Ovary (tissue), 7 donors: ENCODE measurements at regions not wholly inside any gene's neighbourhood (a gene's known extent, or its start where the extent isn't known, plus 50 kb on each side); places are given as distances from the start of the nearest gene placed in this dataset.

Experiments
- DNase-seq, 5 donors: peaks; one replicate each; pipeline ENCODE4 v3.0.0-alpha.2; 2019 to 2020
- H3K27ac ChIP-seq, 2 donors: fragments of 200-600 bp; one replicate each; pipeline versions ENCODE4 v1.5.1 to v1.8.0; 2019 to 2022
- H3K27me3 ChIP-seq: fragments of 200-600 bp; one replicate; pipeline ENCODE4 v1.8.0; 2022
- H3K36me3 ChIP-seq: fragments of 200-600 bp; sonication (generic); one replicate; pipeline ENCODE4 v1.5.1; 2019
- H3K4me1 ChIP-seq: one replicate; pipeline ENCODE4 v1.8.1; 2013; ENCODE audit warnings: mild to moderate bottlenecking, moderate library complexity; ENCODE audit not compliant: insufficient read depth
- H3K4me3 ChIP-seq: fragments of 200-600 bp; sonication (generic); one replicate; pipeline ENCODE4 v1.5.1; 2017
- H3K9me3 ChIP-seq, 2 donors: fragments of 200-600 bp in 1 of 2; sonication (generic) in 1 of 2; one replicate each; pipeline versions ENCODE4 v1.5.1 to v1.8.1; 2013 to 2019; ENCODE audit warnings: mild to moderate bottlenecking in 1 of 2, moderate library complexity in 1 of 2
- EP300 ChIP-seq: sonication (generic); formaldehyde crosslinking; IDR thresholded peaks from one replicate; pipeline ENCODE4 v1.6.1; 2017; ENCODE audit warnings: antibody characterized with exemption
- POLR2A ChIP-seq: fragments of 450-650 bp; IDR thresholded peaks from one replicate; pipeline ENCODE4 v1.6.1; 2017; ENCODE audit warnings: antibody characterized with exemption, mild to moderate bottlenecking, moderate library complexity
- WGBS, 3 donors: extraction: QIAGEN DNeasy Blood & Tissue Kit in 1 of 3; methylation state at CpG; one replicate each; pipeline versions ENCODE4 v1.1.5 to v1.1.7; 2013 to 2017; 5-methylcytosine and 5-hydroxymethylcytosine counted together
- intact Hi-C, 4 donors: fragments of 100-400 bp; cut with DNase I; formaldehyde crosslinking; loops; one replicate each; pipeline versions ENCODE4 v1.11.0 to v1.15.1; 2022 to 2023
- TF ChIP-seq, protein P1 (sequence below), 3 donors: fragments of 450-650 bp in 2 of 3; fragments of 200-600 bp in 1 of 3; IDR thresholded peaks; one replicate each; pipeline versions ENCODE4 v1.5.1 to v1.8.0; 2016 to 2022; ENCODE audit warnings: antibody characterized with exemption in 3 of 3, mild to moderate bottlenecking in 1 of 3
- donor health status: DM: no; HTN: no; CAD: no; lungs with moderate emphysema.
- donor health status: DM: no; HTN: no; CAD: no.
- donor health status: Bipolar disorder and iron deficiency.
- donor health status: DM: no; HTN: no; CAD: no.
- donor health status: DM: yes; HTN: yes; CAD: no.

DNA sequence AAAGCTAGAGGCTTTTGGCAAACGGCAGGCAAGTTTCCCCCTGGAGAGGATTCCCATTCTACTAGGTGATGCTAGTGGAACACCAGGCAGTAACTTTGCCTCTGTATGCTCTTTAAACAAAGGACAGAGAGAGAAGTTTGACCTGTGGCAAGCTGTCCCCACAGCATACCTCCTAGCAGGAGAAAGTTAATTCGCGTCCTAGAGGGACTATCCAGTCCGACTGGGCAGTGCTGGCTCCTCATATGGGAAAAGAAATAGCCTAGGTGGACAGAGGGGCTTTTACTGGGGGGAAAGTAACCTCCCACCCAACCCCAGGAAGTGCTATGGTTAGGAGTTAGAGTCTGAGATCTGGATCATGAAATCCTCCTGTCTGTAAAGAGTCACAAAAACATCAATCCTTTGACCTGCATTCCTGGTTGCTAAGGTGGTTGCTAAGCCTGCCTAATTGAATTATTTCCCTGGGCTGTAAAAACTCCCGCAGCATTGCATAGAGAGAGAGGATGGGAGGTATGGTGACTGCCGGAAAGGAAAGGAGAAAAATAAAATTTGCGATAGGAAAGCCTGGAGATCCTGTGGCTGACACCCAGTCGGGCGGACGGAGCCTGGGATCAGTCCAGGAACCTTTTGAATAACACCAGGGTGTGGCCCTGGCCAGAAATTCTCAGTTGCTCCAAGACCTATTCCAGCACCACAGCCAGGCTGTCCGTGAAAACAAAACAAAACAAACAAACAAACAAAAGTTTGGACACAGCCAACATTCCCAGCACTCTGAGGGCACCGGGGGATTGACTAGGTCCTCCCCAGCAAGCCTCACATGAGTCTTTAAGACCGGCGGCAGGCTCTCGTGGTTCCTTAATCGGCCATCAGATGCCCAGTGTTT, 67.7 kb upstream of the ATP11B start:
- H3K36me3 ChIP-seq: no peaks in the 10 kb centered on the region
- TF ChIP-seq EP300: no peak
- no peak for TF ChIP-seq POLR2A
- TF ChIP-seq, protein P1, sequence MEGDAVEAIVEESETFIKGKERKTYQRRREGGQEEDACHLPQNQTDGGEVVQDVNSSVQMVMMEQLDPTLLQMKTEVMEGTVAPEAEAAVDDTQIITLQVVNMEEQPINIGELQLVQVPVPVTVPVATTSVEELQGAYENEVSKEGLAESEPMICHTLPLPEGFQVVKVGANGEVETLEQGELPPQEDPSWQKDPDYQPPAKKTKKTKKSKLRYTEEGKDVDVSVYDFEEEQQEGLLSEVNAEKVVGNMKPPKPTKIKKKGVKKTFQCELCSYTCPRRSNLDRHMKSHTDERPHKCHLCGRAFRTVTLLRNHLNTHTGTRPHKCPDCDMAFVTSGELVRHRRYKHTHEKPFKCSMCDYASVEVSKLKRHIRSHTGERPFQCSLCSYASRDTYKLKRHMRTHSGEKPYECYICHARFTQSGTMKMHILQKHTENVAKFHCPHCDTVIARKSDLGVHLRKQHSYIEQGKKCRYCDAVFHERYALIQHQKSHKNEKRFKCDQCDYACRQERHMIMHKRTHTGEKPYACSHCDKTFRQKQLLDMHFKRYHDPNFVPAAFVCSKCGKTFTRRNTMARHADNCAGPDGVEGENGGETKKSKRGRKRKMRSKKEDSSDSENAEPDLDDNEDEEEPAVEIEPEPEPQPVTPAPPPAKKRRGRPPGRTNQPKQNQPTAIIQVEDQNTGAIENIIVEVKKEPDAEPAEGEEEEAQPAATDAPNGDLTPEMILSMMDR (IDR thresholded peaks at IDR 0.05): no peak
- intact Hi-C loops: no loop called here
- H3K4me3 ChIP-seq: peak overlapping the region; percentile 13
- H3K4me1 ChIP-seq: no peaks in the 10 kb centered on the region
- H3K9me3 ChIP-seq: no peaks in the 10 kb centered on the region
- 19 to 24% (median 20%) methylated on average over 16 of the region's 16 CpGs for WGBS, 3 donors
- H3K27ac ChIP-seq: no peak overlapping the region
- DNase-seq: no peak
- no peaks in the 10 kb centered on the region for H3K27me3 ChIP-seq

DNA sequence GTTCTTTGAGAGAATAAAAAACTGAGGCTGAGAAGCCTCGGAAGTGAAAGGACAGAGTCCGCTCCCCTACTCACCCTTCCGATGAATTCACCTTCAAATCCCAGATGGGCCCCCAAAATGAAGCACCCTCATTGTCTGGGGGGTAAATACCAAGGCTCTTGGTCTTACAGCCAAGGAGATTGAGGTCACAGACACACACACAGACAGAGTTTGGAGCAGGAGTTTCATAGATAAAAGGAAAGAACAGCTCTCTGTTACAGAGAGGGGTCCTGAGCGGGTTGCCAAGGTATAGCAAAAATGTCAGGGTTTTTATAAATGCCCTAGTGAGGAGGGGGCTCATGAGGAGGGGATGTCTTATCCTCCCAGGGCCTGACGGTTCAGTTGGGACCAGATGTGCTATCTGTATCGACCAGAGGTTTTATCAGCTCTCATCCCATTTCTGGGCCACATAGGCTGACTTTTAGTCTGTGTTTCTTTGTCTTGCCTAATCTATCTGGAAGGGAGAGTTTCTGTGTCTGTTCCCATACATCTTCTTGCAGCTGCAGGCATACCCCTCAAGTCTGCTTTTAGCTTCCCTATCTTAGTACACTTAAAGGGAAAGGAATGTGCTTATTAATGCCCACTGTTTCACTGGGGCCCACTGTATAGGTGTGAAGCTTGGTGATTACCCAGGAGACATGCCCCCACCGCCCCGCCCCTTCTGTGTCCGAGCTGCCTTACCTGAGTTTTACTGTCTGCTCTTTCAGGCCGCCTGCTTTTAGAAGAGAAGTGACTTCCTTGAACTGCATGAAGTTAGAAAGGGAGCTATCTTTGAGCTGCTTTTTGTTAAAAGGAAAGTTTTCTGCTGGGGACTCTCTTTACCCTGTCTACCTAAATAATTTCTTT, 66.8 kb upstream of the ATP11B start:
- TF ChIP-seq, protein P1 (IDR thresholded peaks at IDR 0.05): no peak
- no peak for TF ChIP-seq POLR2A
- no peak for TF ChIP-seq EP300
- H3K4me1 ChIP-seq: no peaks in the 10 kb centered on the region
- WGBS, 3 donors: 65 to 70% (median 68%) methylated on average over 10 of the region's 10 CpGs
- no peak overlapping the region for H3K27ac ChIP-seq
- no peak for DNase-seq
- intact Hi-C loops: no loop called here
- no peaks in the 10 kb centered on the region for H3K27me3 ChIP-seq
- H3K9me3 ChIP-seq: no peaks in the 10 kb centered on the region
- no peak overlapping the region for H3K4me3 ChIP-seq
- no peaks in the 10 kb centered on the region for H3K36me3 ChIP-seq

DNA sequence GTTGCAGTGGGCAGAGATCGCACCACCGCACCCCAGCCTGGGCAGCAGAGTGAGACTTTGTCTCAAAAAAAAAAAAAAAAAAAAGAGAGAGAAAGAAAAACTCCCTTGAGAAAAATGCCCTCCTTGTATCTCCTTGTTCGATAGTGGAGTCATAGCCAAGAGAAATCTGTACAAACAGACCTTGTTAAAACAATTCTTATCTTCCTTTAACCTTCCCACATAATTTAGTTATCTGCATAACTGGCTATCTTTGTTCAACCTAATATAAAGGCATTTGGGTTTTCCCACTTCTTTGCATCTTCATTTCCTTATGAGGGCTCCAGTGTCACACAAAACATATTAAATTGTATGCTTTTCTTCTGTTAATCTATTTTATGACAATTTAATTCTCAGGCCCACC, 65.1 kb upstream of the ATP11B start:
- Histone ChIP-seq H3K36me3 (no peaks in the 10 kb centered on the region), H3K27me3 (no peaks in the 10 kb centered on the region), H3K4me3 (no peak overlapping the region), H3K4me1 (no peaks in the 10 kb centered on the region), H3K9me3 (no peaks in the 10 kb centered on the region), H3K27ac (no peak overlapping the region)
- 68 to 77% (median 71%) methylated on average over 3 of the region's 3 CpGs for WGBS, 3 donors
- TF ChIP-seq, protein P1 (IDR thresholded peaks at IDR 0.05): no peak
- TF ChIP-seq EP300 (no peak), POLR2A (no peak)
- intact Hi-C loops: no loop called here
- DNase-seq: no peak

DNA sequence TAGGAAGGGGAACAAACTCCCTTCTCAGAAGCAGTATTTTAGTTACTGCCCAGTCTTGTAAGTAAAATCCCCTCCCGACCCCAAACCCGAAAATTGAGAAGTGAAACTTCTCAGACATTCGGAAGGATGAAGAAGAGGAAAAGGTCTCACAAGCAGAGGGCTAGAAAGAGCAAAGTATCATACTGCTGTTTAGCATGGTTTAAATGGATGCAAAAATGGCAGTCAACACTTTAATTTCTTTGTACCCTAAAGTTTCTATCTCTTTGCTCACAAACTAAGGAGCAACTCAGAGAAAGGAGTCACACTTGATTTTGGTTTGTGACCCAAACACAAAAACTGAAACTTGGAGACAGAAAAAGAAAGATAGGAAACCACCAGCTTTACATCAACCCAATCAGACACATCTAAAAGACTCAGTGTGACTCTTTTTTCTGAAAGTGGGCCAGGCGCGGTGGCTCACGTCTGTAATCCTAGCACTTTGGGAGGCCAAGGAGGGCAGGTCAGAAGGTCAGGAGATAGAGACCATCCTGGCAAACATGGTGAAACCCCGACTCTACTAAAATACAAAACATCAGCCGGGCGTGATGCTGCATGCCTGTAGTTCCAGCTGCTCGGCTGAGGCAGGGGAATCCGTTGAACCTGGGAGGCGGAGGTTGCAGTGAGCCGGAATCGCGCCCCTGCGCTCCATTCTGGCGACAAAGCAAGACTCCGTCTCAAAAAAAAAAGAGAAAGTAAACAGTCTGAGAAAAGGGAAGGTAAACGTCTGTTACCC, 63.2 kb upstream of the ATP11B start:
- H3K36me3 ChIP-seq: no peaks in the 10 kb centered on the region
- 59 to 77% (median 68%) methylated on average over 19 of the region's 19 CpGs for WGBS, 3 donors
- H3K4me1 ChIP-seq: no peaks in the 10 kb centered on the region
- TF ChIP-seq POLR2A (no peak), EP300 (no peak)
- TF ChIP-seq, protein P1 (IDR thresholded peaks at IDR 0.05): no peak
- intact Hi-C loops: no loop called here
- H3K9me3 ChIP-seq: no peaks in the 10 kb centered on the region
- no peaks in the 10 kb centered on the region for H3K27me3 ChIP-seq
- no peak for DNase-seq
- H3K27ac ChIP-seq: no peak overlapping the region
- H3K4me3 ChIP-seq: no peak overlapping the region
